Prostate gland (tissue), 2 donors: ENCODE measurements at regions not wholly inside any gene's neighbourhood (a gene's known extent, or its start where the extent isn't known, plus 50 kb on each side); places are given as distances from the start of the nearest gene placed in this dataset.

Source experiments
- DNase-seq: peaks from one replicate; pipeline ENCODE4 v3.0.0-alpha.2; 2019; ENCODE audit warnings: low spot score
- H3K27ac ChIP-seq, 2 donors: fragments of 200-600 bp; sonication (generic); 2 replicates each; pipeline ENCODE4 v1.5.1; 2017 to 2019
- H3K27me3 ChIP-seq: fragments of 200-600 bp; sonication (generic); replicated peaks from 2 replicates; pipeline ENCODE4 v1.5.1; 2019; ENCODE audit not compliant: insufficient read depth
- H3K36me3 ChIP-seq, 2 donors: fragments of 200-600 bp; sonication (generic); 1 replicate in 1 of 2; 2 replicates in 1 of 2; pipeline versions ENCODE4 v1.5.1 to v1.8.1; 2017 to 2019
- H3K4me1 ChIP-seq: fragments of 200-600 bp; sonication (generic); replicated peaks from 2 replicates; pipeline ENCODE4 v1.5.1; 2019
- H3K4me3 ChIP-seq, 2 donors: fragments of 200-600 bp; sonication (generic); 2 replicates each; pipeline ENCODE4 v1.5.1; 2017 to 2019
- H3K9me3 ChIP-seq: fragments of 200-600 bp; sonication (generic); 2 replicates; pipeline ENCODE4 v1.5.1; 2017
- POLR2A ChIP-seq: fragments of 450-650 bp; IDR thresholded peaks from one replicate; pipeline ENCODE4 v1.6.1; 2016; ENCODE audit warnings: antibody characterized with exemption, mild to moderate bottlenecking
- POLR2AphosphoS5 ChIP-seq: sonication (generic); formaldehyde crosslinking; IDR thresholded peaks from one replicate; pipeline ENCODE4 v1.6.1; 2017; ENCODE audit warnings: antibody characterized with exemption
- WGBS: methylation state at CpG from one replicate; pipeline ENCODE4 v1.1.5; 2018; 5-methylcytosine and 5-hydroxymethylcytosine counted together
- intact Hi-C: fragments of 100-400 bp; cut with DNase I; formaldehyde crosslinking; loops from one replicate; pipeline ENCODE4 v1.14.2; 2022
- TF ChIP-seq, protein P1 (sequence below), 4 experiments: fragments of 200-600 bp in 2 of 4; fragments of 450-650 bp in 2 of 4; sonication (generic) in 2 of 4; IDR thresholded peaks; 1 replicate in 3 of 4; 2 replicates in 1 of 4; pipeline ENCODE4 v1.5.1; 2016 to 2019; ENCODE audit warnings: antibody characterized with exemption in 4 of 4, mild to moderate bottlenecking in 2 of 4, moderate library complexity in 2 of 4

DNA sequence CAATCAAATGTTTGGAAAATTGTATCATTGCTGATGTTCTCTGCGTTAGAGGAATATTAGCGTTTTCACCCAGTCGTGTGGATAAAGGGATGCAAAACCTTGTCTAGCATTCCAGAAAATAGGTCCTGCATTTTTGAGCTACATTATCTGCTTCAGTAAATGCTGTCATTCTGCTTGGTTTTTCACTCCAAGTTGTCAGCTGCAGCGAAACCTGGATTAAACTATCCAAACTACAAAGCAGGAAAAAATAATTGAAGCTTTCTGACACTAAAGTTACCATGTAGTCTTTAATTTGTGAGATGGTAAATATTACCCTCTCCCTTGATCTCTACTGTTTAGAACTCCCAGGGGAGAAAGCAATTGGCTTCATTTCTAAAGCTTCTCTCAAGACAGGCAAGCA is 1795.5 kb upstream of the PRR20A start:
- Histone ChIP-seq H3K27me3 (no peaks in the 10 kb centered on the region), H3K4me3 (no peak overlapping the region), H3K9me3 (no peaks in the 10 kb centered on the region), H3K4me1 (no peaks in the 10 kb centered on the region), H3K27ac (no peak overlapping the region), H3K36me3 (no peaks in the 10 kb centered on the region)
- DNase-seq = no peak
- 74% methylated on average over 4 of the region's 4 CpGs for WGBS
- no peak for TF ChIP-seq POLR2AphosphoS5
- TF ChIP-seq, protein P1, sequence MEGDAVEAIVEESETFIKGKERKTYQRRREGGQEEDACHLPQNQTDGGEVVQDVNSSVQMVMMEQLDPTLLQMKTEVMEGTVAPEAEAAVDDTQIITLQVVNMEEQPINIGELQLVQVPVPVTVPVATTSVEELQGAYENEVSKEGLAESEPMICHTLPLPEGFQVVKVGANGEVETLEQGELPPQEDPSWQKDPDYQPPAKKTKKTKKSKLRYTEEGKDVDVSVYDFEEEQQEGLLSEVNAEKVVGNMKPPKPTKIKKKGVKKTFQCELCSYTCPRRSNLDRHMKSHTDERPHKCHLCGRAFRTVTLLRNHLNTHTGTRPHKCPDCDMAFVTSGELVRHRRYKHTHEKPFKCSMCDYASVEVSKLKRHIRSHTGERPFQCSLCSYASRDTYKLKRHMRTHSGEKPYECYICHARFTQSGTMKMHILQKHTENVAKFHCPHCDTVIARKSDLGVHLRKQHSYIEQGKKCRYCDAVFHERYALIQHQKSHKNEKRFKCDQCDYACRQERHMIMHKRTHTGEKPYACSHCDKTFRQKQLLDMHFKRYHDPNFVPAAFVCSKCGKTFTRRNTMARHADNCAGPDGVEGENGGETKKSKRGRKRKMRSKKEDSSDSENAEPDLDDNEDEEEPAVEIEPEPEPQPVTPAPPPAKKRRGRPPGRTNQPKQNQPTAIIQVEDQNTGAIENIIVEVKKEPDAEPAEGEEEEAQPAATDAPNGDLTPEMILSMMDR (IDR thresholded peaks at IDR 0.05) = no peak
- TF ChIP-seq POLR2A = no peak
- intact Hi-C loops = no loop called here

DNA sequence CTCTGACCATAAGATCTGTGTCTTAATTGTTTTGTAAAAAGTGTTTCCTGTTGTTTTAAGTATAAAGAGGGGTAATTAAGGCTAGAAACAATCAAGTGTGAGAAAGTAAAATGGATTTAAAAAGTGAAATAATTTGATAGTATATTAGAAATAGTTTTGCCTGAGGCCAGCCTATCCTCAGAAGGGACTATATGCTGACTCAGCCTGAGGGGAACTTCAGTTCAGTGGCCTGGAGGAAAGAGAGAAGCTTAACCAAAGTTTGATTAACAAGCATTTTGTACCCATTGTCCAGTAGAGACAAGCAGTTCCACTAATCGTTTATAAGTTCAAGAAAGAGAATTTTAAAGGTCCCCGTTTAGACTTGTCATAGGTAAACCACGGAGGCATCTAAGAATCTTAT is 1793.2 kb upstream of the PRR20A start:
- Histone ChIP-seq H3K27ac (no peak overlapping the region), H3K36me3 (no peaks in the 10 kb centered on the region), H3K4me3 (no peak overlapping the region), H3K27me3 (no peaks in the 10 kb centered on the region), H3K9me3 (no peaks in the 10 kb centered on the region), H3K4me1 (no peaks in the 10 kb centered on the region)
- intact Hi-C loops = no loop called here
- TF ChIP-seq POLR2AphosphoS5 (no peak), POLR2A (no peak)
- TF ChIP-seq, protein P1 (IDR thresholded peaks at IDR 0.05) = no peak
- 64% methylated on average over 3 of the region's 3 CpGs for WGBS
- DNase-seq = no peak

DNA sequence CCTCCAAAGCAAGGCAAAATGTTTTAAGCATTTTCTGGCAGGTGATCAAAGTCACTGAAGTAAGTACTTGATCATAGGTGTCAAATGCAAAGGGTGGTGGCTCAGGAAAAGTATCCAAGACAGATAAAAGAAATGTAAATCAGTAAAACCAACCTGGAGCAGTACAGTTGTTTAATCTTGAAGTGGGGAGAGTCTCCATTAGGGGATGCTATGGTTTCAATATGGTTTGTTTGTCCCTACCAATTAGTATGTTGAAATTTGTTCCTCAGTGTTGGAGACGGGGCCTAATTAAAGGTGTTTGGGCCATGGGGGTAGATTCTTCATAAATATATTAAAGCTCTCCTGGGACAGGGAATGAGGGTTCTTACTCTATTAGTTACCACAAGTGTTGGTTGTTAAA is 1781.7 kb upstream of the PRR20A start:
- TF ChIP-seq POLR2AphosphoS5 (no peak), POLR2A (no peak)
- TF ChIP-seq, protein P1 (IDR thresholded peaks at IDR 0.05) = no peak
- Histone ChIP-seq H3K27ac (no peak overlapping the region), H3K9me3 (no peaks in the 10 kb centered on the region), H3K27me3 (no peaks in the 10 kb centered on the region), H3K36me3 (no peaks in the 10 kb centered on the region), H3K4me3 (no peak overlapping the region), H3K4me1 (no peaks in the 10 kb centered on the region)
- DNase-seq = no peak
- 64% methylated on average over 1 of the region's 1 CpG for WGBS
- intact Hi-C loops = no loop called here

DNA sequence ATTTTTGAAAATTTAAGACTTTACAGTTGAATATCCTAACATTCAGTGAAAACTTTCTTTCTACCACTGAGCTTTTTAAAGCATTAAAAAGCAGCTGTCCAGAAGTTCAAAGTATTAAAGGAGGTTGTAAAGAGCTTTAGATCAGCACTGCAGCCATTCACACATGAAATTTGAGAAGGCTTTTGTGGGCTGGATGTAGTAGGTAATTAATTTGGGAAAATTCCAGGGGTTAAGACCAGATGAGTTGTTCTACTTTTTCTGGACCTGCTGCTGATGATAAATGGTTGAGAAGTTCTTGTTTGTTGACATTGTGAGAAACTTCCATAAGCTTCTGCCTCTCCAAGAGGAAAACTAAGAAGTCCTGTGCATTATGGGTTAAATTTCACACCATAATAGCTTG is 1779.6 kb upstream of the PRR20A start:
- TF ChIP-seq POLR2AphosphoS5 (no peak), POLR2A (no peak)
- TF ChIP-seq, protein P1 (IDR thresholded peaks at IDR 0.05) = no peak
- H3K4me1 ChIP-seq = no peaks in the 10 kb centered on the region
- intact Hi-C loops = no loop called here
- H3K27me3 ChIP-seq = no peaks in the 10 kb centered on the region
- no peak overlapping the region for H3K4me3 ChIP-seq
- no peak overlapping the region for H3K27ac ChIP-seq
- H3K36me3 ChIP-seq = no peaks in the 10 kb centered on the region
- no peak for DNase-seq
- no peaks in the 10 kb centered on the region for H3K9me3 ChIP-seq

DNA sequence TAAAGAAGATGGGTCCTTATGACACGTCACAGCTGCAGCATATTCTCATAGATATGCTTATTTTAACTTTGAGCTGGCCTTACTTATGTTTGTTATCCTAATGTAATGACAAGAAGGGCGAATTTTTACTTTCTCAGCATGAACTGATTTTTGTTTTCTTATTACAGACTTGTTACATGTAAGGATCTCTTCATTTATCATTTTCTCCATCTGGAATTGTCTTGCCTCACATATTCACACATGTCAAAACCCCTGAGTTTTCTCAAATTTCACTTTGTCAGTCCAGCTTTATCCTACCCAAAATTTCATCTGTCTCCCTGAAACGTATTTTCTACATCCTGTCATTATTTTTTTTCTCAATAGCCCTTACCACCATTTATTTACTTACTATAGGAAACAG is 1774.0 kb upstream of the PRR20A start:
- DNase-seq = no peak

More for the DNA sequence above, 1774.0 kb upstream of the PRR20A start:
- H3K27me3 ChIP-seq = no peaks in the 10 kb centered on the region
- H3K4me3 ChIP-seq = no peak overlapping the region
- intact Hi-C loops = no loop called here
- no peaks in the 10 kb centered on the region for H3K4me1 ChIP-seq
- WGBS = 66% methylated on average over 3 of the region's 3 CpGs
- no peaks in the 10 kb centered on the region for H3K9me3 ChIP-seq
- TF ChIP-seq, protein P1 (IDR thresholded peaks at IDR 0.05) = no peak
- TF ChIP-seq POLR2AphosphoS5 = no peak
- TF ChIP-seq POLR2A = no peak
- H3K36me3 ChIP-seq = no peaks in the 10 kb centered on the region
- no peak overlapping the region for H3K27ac ChIP-seq
